A673 (cell line): ENCODE measurements at regions not wholly inside any gene's neighbourhood (a gene's known extent, or its start where the extent isn't known, plus 50 kb on each side); places are given as distances from the start of the nearest gene placed in this dataset.

Source experiments
- BruUV-seq: library from RNA; stranded (reverse); fragments of 400-500 nt; replicated peaks from 2 replicates; lab custom pipeline; 2021; lab: Mats Ljungman, UMichigan
- CTCF ChIA-PET: fragments of 300-600 bp; sonication (Branson Sonifier 250); formaldehyde crosslinking; loops from one replicate; lab custom pipeline; 2022; ENCODE audit warnings: antibody characterized with exemption; lab: Charles Lee
- POLR2A ChIA-PET: fragments of 300-600 bp; sonication (Branson Sonifier 250); formaldehyde crosslinking; loops from one replicate; lab custom pipeline; 2022; ENCODE audit warnings: antibody characterized with exemption; ENCODE audit not compliant: low non-redundant PET; lab: Charles Lee
- DNase-seq: peaks from one replicate; pipeline ENCODE4 v3.0.0-alpha.2; 2015; ENCODE audit warnings: low spot score
- H3K27ac ChIP-seq: fragments of 200-600 bp; sonication (generic); 2 replicates; pipeline ENCODE4 v1.5.1; 2016; ENCODE audit warnings: mixed run types, low read depth, mild to moderate bottlenecking, mixed read lengths, antibody characterized with exemption, low read length; ENCODE audit not compliant: poor library complexity, severe bottlenecking
- H3K27me3 ChIP-seq: fragments of 200-600 bp; sonication (generic); replicated peaks from 2 replicates; pipeline ENCODE4 v1.6.1; 2017; ENCODE audit warnings: mixed run types, low read depth, mild to moderate bottlenecking, mixed read lengths, antibody characterized with exemption, low read length; ENCODE audit not compliant: insufficient read depth, poor library complexity
- H3K36me3 ChIP-seq: fragments of 200-600 bp; sonication (generic); 2 replicates; pipeline ENCODE4 v1.6.1; 2016; ENCODE audit warnings: mixed run types, mild to moderate bottlenecking, mixed read lengths, antibody characterized with exemption, low read length; ENCODE audit not compliant: insufficient read depth, poor library complexity, severe bottlenecking
- H3K4me1 ChIP-seq: fragments of 200-600 bp; sonication (generic); 2 replicates; pipeline ENCODE4 v1.6.1; 2017; ENCODE audit warnings: mixed run types, mild to moderate bottlenecking, mixed read lengths, antibody characterized with exemption, low read length; ENCODE audit not compliant: insufficient read depth, poor library complexity, severe bottlenecking
- H3K4me3 ChIP-seq: fragments of 200-600 bp; sonication (generic); 2 replicates; pipeline ENCODE4 v1.5.1; 2016; ENCODE audit warnings: low read depth, mixed run types, mild to moderate bottlenecking, mixed read lengths, low read length; ENCODE audit not compliant: poor library complexity, severe bottlenecking
- H3K9me3 ChIP-seq: fragments of 200-600 bp; sonication (generic); 2 replicates; pipeline ENCODE4 v1.6.1; 2016; ENCODE audit warnings: mixed run types, low read depth, mild to moderate bottlenecking, mixed read lengths, antibody characterized with exemption, low read length; ENCODE audit not compliant: poor library complexity, severe bottlenecking
- EZH2 ChIP-seq: fragments of 200-600 bp; sonication (generic); IDR thresholded peaks from 2 replicates; pipeline ENCODE4 v1.6.1; 2017; ENCODE audit warnings: borderline replicate concordance, low read depth, mild to moderate bottlenecking, mixed read lengths, antibody characterized with exemption, low read length; ENCODE audit not compliant: poor library complexity, severe bottlenecking
- intact Hi-C: fragments of 100-400 bp; cut with micrococcal nuclease; formaldehyde crosslinking; loops from one replicate; pipeline ENCODE4 v1.10.0; 2022; ENCODE audit not compliant: unreplicated experiment
- TF ChIP-seq, protein P1 (sequence below): fragments of 300-800, 200-600 bp; sonication (generic); conservative IDR thresholded peaks from 2 replicates; pipeline ENCODE4 v1.5.1; 2017; ENCODE audit warnings: low read depth, mild to moderate bottlenecking, antibody characterized with exemption, low read length, moderate library complexity, mixed read lengths

- intact Hi-C loops, result no loop called here
- POLR2A ChIA-PET, result no interaction called here
- no peaks in the 10 kb centered on the region for H3K36me3 ChIP-seq
- BruUV-seq, result no TSS peak
- CTCF ChIA-PET, result no interaction called here
- no peaks in the 10 kb centered on the region for H3K9me3 ChIP-seq
- H3K4me3 ChIP-seq, result no peak overlapping the region
- no peaks in the 10 kb centered on the region for H3K4me1 ChIP-seq
- no peak for DNase-seq
- no peak for TF ChIP-seq EZH2
- TF ChIP-seq, protein P1, sequence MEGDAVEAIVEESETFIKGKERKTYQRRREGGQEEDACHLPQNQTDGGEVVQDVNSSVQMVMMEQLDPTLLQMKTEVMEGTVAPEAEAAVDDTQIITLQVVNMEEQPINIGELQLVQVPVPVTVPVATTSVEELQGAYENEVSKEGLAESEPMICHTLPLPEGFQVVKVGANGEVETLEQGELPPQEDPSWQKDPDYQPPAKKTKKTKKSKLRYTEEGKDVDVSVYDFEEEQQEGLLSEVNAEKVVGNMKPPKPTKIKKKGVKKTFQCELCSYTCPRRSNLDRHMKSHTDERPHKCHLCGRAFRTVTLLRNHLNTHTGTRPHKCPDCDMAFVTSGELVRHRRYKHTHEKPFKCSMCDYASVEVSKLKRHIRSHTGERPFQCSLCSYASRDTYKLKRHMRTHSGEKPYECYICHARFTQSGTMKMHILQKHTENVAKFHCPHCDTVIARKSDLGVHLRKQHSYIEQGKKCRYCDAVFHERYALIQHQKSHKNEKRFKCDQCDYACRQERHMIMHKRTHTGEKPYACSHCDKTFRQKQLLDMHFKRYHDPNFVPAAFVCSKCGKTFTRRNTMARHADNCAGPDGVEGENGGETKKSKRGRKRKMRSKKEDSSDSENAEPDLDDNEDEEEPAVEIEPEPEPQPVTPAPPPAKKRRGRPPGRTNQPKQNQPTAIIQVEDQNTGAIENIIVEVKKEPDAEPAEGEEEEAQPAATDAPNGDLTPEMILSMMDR, result no peak
- no peak overlapping the region for H3K27ac ChIP-seq
- peaks cover 4% of the 10 kb centered on the region for H3K27me3 ChIP-seq
Measured at GRCh38 chr21:35449846-35450245, 400.7 kb upstream of the RUNX1 start.

DNA sequence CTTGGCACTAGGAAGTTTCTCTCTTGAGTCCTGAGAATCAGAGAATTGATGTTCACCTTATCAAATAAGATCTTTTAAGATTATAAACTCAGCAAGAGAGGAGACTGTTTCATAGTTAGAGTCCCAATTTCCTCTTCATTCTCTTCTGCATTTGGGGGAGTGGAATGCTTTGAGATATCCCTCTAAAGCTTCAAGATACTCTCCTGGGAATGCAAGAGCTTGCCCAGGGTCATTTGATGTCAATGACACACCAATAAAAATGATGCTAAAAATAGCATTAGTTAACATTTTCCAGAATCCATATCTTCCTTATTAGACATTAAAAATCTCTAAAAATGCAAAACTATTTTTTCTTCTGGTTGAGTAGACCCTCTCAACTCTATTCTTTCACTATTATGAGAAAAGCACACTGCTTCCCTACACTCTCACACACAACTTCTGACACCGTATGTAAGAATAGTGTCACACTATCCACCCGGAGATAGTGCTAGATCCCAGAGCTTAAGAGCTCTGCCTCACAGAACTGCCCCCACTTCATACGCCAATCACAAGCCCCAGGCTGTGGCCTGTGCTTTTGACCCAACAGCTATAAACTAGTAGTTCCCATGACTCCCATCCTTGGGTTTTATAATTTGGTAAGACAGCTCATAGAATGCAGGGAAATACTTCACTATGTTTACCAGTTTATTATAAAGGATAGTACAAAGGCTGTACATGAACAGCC lies 399.9 kb upstream of the RUNX1 start:
- H3K36me3 ChIP-seq, result no peaks in the 10 kb centered on the region
- intact Hi-C loops, result no loop called here
- H3K4me1 ChIP-seq, result no peaks in the 10 kb centered on the region
- BruUV-seq, result no TSS peak
- H3K27ac ChIP-seq, result no peak overlapping the region
- peaks cover 4% of the 10 kb centered on the region for H3K27me3 ChIP-seq
- ChIA-PET CTCF (no interaction called here), POLR2A (no interaction called here)
- no peak for DNase-seq
- no peaks in the 10 kb centered on the region for H3K9me3 ChIP-seq
- H3K4me3 ChIP-seq, result no peak overlapping the region
- TF ChIP-seq, protein P1, result no peak
- no peak for TF ChIP-seq EZH2

- no peak for DNase-seq
- Histone ChIP-seq H3K4me3 (no peak overlapping the region), H3K9me3 (no peaks in the 10 kb centered on the region), H3K27me3 (peaks cover 11% of the 10 kb centered on the region), H3K36me3 (no peaks in the 10 kb centered on the region), H3K4me1 (no peaks in the 10 kb centered on the region), H3K27ac (no peak overlapping the region)
- no TSS peak for BruUV-seq
- CTCF ChIA-PET, result no interaction called here
- TF ChIP-seq EZH2, result no peak
- TF ChIP-seq, protein P1, result no peak
- POLR2A ChIA-PET, result no interaction called here
- intact Hi-C loops, result no loop called here
Measured at GRCh38 chr21:35444391-35444790, 395.3 kb upstream of the RUNX1 start.
